Neutrophil (primary cell): ENCODE measurements at regions not wholly inside any gene's neighbourhood (a gene's known extent, or its start where the extent isn't known, plus 50 kb on each side); places are given as distances from the start of the nearest gene placed in this dataset.
"Not testable (repeated sequence)": the region's sequence is repeated elsewhere in the genome, so short reads cannot be mapped to it uniquely, and the experiment has no call there.

Experiments used
- H3K27ac ChIP-seq: fragments of 200-600 bp; sonication (generic); 2 replicates; pipeline ENCODE4 v1.5.1; 2016; ENCODE audit warnings: mild to moderate bottlenecking, moderate library complexity
- H3K27me3 ChIP-seq: fragments of 200-600 bp; sonication (generic); 2 replicates; pipeline ENCODE4 v1.6.0; 2016; ENCODE audit warnings: mild to moderate bottlenecking
- H3K36me3 ChIP-seq: fragments of 200-600 bp; sonication (generic); 2 replicates; pipeline ENCODE4 v1.5.1; 2017
- H3K4me1 ChIP-seq, 2 experiments: fragments of 200-600 bp in 1 of 2; sonication (generic) in 1 of 2; 1 replicate in 1 of 2; 2 replicates in 1 of 2; pipeline versions ENCODE4 v1.5.1 to v1.6.1; 2013 to 2016; ENCODE audit warnings: low read depth in 1 of 2, low read length in 1 of 2, mild to moderate bottlenecking in 1 of 2, moderate library complexity in 1 of 2; ENCODE audit not compliant: control insufficient read depth in 1 of 2, insufficient read depth in 1 of 2
- H3K4me3 ChIP-seq, 2 experiments: fragments of 200-600 bp in 1 of 2; sonication (generic) in 1 of 2; 1 replicate in 1 of 2; 2 replicates in 1 of 2; pipeline ENCODE4 v1.5.1; 2013 to 2016; ENCODE audit warnings: low read depth in 1 of 2, low read length in 1 of 2, mild to moderate bottlenecking in 1 of 2, moderate library complexity in 1 of 2
- H3K9me3 ChIP-seq: fragments of 200-600 bp; sonication (generic); 2 replicates; pipeline ENCODE4 v1.5.1; 2016
- TF ChIP-seq, protein P1 (sequence below): fragments of 200-600 bp; sonication (generic); IDR thresholded peaks from 2 replicates; pipeline ENCODE4 v1.5.1; 2016; ENCODE audit warnings: antibody characterized with exemption

DNA sequence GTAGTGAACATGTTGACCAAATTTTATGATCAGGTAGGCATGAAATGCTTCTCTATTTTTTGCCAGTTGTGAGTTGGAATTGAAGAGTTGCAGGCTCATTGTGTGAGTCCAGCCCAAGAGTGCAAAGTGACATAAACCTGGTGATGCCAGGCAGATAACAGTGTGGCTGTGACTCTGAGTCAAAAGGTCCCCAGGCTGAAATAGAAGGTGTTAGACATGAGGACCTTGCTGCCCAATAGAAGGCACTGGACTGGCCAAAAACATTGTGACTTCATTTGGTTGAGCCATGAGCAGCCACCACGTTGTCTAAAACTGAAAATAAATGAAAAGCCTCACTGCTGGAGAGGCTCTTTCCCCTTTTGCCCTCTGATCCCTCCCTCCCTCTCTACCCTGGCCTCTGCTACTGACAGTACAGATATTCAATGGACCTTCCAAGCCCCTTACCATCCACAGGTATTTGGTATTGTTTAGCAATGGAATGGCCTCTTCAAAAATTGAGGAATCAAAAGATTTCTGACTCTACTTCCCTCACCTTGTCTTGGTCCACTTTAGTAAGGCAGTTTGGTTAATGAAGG is 67.8 kb upstream of the ABCD3 start:
- Histone ChIP-seq H3K36me3 (no peaks in the 10 kb centered on the region), H3K4me3 (no peak overlapping the region), H3K27me3 (no peaks in the 10 kb centered on the region), H3K4me1 (peaks cover 0 to 4% of the 10 kb centered on the region in 2 experiments), H3K27ac (no peak overlapping the region), H3K9me3 (no peaks in the 10 kb centered on the region)
- TF ChIP-seq, protein P1, sequence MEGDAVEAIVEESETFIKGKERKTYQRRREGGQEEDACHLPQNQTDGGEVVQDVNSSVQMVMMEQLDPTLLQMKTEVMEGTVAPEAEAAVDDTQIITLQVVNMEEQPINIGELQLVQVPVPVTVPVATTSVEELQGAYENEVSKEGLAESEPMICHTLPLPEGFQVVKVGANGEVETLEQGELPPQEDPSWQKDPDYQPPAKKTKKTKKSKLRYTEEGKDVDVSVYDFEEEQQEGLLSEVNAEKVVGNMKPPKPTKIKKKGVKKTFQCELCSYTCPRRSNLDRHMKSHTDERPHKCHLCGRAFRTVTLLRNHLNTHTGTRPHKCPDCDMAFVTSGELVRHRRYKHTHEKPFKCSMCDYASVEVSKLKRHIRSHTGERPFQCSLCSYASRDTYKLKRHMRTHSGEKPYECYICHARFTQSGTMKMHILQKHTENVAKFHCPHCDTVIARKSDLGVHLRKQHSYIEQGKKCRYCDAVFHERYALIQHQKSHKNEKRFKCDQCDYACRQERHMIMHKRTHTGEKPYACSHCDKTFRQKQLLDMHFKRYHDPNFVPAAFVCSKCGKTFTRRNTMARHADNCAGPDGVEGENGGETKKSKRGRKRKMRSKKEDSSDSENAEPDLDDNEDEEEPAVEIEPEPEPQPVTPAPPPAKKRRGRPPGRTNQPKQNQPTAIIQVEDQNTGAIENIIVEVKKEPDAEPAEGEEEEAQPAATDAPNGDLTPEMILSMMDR: no peak

DNA sequence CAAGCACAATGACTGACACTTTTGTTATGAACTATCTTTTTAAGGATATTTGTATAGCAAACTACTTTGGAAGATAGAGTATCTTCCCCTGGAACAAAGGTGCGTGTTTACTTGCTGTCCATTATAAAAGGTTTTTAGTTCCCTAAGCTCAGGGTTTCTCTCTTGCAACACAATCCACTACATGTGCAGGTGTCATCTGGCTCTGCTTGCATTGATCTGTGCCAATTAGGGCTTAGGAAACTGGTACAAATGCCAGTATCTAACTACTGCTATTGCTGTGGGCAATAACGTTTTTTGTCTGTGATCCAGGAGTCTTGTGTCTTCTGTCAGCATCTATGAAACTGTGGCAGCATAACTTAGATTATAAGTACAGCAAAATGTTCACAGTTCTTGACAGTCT is 68.3 kb upstream of the ABCD3 start:
- TF ChIP-seq, protein P1: no peak
- peaks cover 6 to 10% of the 10 kb centered on the region in 2 experiments for H3K4me1 ChIP-seq
- no peaks in the 10 kb centered on the region for H3K27me3 ChIP-seq
- H3K27ac ChIP-seq: no peak overlapping the region
- no peak overlapping the region for H3K4me3 ChIP-seq
- H3K36me3 ChIP-seq: no peaks in the 10 kb centered on the region
- no peaks in the 10 kb centered on the region for H3K9me3 ChIP-seq

DNA sequence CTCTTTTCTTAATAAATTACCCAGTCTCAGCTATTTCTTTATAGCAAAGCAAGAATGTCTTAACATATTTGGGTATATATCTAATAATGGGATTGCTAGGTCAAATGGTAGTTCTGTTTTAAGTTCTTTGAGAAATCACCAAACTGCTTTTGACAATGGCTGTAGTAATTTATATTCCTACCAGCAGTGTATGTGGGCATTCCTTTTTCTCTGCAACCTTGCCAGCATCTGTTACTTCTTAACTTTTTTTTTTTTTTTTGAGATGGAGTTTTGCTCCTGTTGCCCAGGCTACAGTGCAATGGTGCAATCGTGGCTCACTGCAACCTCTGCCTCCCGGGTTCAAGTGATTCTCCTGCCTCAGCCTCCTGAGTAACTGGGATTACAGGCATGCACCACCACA is 69.8 kb upstream of the ABCD3 start:
- peaks cover 10 to 16% of the 10 kb centered on the region in 2 experiments for H3K4me1 ChIP-seq
- H3K36me3 ChIP-seq, H3K27me3 ChIP-seq, H3K27ac ChIP-seq, H3K9me3 ChIP-seq, H3K4me3 ChIP-seq: not testable (repeated sequence)

DNA sequence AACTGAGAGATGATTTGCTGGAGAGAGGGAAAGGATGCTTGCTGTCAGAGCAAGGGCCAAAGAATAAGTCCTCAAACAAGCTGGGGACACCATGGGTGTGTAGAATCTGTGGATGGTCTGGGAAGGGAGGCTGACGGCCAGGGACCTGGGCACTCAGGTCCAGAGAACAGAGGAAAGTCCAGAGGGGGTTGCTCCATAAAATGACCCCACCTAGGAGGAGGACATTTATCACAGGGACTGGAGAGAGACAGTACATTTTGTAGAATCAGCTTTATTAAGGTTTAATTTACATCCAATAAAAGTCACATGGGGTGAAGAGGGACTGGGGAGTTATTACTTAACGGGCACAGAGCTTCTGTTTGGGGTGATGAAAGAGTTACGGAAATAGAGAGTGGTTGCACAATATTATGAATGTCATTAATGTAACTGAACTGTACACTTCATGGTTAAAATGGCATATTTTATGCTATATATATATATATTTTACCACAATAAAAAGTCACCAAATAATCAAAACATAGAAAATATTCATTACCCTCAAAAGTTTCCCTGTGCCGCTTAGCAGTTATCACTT is 73.0 kb upstream of the ABCD3 start:
- H3K4me3 ChIP-seq: no peak overlapping the region
- H3K36me3 ChIP-seq: no peaks in the 10 kb centered on the region
- H3K4me1 ChIP-seq: peaks cover 12 to 16% of the 10 kb centered on the region in 2 experiments
- no peaks in the 10 kb centered on the region for H3K27me3 ChIP-seq
- H3K9me3 ChIP-seq: no peaks in the 10 kb centered on the region
- no peak overlapping the region for H3K27ac ChIP-seq
- TF ChIP-seq, protein P1: no peak

DNA sequence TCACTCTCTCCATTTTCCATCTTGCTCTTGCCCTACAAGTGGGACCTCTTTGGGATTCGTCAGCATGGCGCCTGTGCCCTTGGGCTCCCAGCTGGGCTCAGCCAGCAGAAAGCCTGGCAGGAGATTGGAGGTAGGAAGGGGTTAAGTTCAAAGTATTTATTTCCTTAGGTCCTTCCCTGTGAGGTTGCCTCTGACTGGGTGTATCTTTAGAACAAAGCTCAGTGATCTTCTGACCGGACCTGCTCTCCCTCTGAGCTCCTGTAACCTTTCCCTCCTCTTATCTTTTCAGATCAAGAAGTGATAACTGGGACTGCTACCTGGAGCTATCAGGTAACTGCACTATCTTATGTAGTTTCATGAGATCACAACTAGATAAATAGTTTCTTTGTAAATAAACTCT is 75.8 kb upstream of the ABCD3 start:
- no peaks in the 10 kb centered on the region for H3K27me3 ChIP-seq

More for the DNA sequence above, 75.8 kb upstream of the ABCD3 start:
- peaks cover 36 to 41% of the 10 kb centered on the region in 2 experiments for H3K4me1 ChIP-seq
- no peaks in the 10 kb centered on the region for H3K9me3 ChIP-seq
- H3K4me3 ChIP-seq: no peak overlapping the region
- TF ChIP-seq, protein P1: no peak
- no peaks in the 10 kb centered on the region for H3K36me3 ChIP-seq
- no peak overlapping the region for H3K27ac ChIP-seq
